LNCAP (cell line): ENCODE measurements at regions not wholly inside any gene's neighbourhood (a gene's known extent, or its start where the extent isn't known, plus 50 kb on each side); places are given as distances from the start of the nearest gene placed in this dataset.
A peak's percentile ranks its signal among the peaks of the same experiment; 100 is the strongest.

Experiments
- TF ChIP-seq, protein P1 (sequence below): fragments of 450-650 bp; IDR thresholded peaks from 2 replicates; pipeline ENCODE4 v1.5.1; 2017; ENCODE audit warnings: mild to moderate bottlenecking

- TF ChIP-seq, protein P1, sequence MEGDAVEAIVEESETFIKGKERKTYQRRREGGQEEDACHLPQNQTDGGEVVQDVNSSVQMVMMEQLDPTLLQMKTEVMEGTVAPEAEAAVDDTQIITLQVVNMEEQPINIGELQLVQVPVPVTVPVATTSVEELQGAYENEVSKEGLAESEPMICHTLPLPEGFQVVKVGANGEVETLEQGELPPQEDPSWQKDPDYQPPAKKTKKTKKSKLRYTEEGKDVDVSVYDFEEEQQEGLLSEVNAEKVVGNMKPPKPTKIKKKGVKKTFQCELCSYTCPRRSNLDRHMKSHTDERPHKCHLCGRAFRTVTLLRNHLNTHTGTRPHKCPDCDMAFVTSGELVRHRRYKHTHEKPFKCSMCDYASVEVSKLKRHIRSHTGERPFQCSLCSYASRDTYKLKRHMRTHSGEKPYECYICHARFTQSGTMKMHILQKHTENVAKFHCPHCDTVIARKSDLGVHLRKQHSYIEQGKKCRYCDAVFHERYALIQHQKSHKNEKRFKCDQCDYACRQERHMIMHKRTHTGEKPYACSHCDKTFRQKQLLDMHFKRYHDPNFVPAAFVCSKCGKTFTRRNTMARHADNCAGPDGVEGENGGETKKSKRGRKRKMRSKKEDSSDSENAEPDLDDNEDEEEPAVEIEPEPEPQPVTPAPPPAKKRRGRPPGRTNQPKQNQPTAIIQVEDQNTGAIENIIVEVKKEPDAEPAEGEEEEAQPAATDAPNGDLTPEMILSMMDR: no peak
These were observed 179.8 kb downstream of the ERMARD start for GRCh38 chr6:169931261-169931660.

DNA sequence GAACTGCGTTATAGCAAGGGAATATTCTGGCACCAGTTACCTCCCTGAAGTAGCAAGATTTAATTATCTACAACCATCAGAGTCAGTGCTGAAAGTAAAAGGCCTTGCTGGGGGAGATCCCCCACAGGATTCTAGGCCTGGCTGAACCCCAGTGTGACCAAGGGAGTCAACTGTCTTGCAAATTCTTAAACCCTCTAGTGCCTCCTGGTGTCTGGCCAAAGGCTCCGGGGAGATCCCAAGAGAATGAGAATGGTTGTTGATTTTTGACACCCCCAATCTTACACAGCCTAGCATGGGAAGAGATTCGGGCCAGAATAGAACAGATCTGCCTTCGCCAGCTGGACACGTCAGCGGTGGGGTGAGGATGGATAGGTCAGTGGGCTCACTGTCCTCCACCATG lies 179.4 kb downstream of the ERMARD start:
- TF ChIP-seq, protein P1: peak; percentile 20; the same call in 1 of the 2 replicates

DNA sequence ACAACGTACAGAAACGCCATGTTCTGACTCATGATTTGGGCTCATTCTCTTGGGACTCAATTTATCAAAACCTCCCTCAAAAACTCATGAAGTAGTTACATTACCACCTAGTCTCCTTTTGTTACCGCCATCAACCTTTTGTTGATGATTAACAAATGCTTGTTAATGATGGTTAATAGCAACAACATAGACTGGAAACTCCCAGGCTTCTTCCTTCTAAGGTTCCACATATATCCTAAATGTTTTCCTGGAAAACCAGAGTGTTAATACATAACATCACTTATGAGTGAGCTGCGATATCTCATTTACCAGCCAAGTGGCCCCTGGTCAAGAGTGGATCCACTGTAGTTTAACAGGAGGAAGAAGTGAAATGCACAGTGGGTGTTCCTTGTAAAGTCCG lies 176.3 kb downstream of the ERMARD start:
- TF ChIP-seq, protein P1: no peak

DNA sequence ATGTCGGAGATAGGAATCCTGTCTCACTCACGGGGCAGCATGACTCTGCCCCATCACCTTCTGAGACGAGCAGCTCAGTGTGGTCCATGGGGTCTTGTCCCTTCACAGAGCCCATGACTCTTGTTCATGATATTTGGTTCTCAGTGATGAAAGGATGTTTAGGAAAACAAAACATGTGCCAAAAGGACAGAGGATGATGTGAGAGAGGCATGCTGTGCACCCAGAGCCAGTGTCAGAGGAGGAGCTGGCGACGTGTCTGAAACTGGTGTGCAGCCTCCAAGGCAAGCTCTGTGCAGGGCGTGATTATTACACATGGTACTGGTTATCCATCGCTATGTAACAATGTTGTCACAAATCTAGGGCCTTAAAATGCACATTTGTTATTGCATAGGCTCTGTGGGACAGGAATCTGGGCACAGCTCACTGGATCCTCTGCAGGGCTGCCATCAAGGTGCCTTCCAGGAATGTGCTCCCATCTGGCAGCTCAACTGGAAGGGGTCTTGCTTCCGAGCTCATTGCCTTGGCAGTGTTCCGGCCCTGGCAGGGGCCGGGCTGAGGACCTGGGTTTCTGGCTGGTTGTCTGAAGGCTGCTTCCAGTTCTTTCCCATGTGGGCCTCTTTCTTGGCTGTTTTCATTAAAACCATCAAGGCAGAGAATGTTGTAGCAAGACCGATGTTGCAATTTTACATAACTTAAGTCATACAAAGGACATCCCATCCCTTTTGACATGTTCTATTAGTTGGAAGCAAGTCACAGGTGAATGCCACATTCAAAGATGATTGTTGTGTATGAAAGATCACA lies 175.4 kb downstream of the ERMARD start:
- TF ChIP-seq, protein P1: no peak

GRCh38 chr6:169923468-169924464 lies 172.3 kb downstream of the ERMARD start:
- TF ChIP-seq, protein P1: no peak

GRCh38 chr6:169921853-169922824 lies 170.7 kb downstream of the ERMARD start:
- TF ChIP-seq, protein P1: no peak

GRCh38 chr6:169921217-169921616 lies 169.8 kb downstream of the ERMARD start:
- TF ChIP-seq, protein P1: no peak
